OCI-LY7 (cell line): ENCODE measurements at regions not wholly inside any gene's neighbourhood (a gene's known extent, or its start where the extent isn't known, plus 50 kb on each side); places are given as distances from the start of the nearest gene placed in this dataset.

Experiments
- BruUV-seq: library from RNA; stranded (reverse); fragments of 400-500 nt; replicated peaks from 2 replicates; lab custom pipeline; 2021; lab: Mats Ljungman, UMichigan
- CTCF ChIA-PET: fragments of 300-600 bp; sonication (Branson Sonifier 250); formaldehyde crosslinking; loops from one replicate; lab custom pipeline; 2022; ENCODE audit warnings: antibody characterized with exemption; ENCODE audit not compliant: unreplicated experiment; lab: Charles Lee
- POLR2A ChIA-PET: fragments of 300-600 bp; sonication (Branson Sonifier 250); formaldehyde crosslinking; loops from one replicate; lab custom pipeline; 2022; ENCODE audit warnings: antibody characterized with exemption; lab: Charles Lee
- DNase-seq: peaks from one replicate; pipeline ENCODE4 v3.0.0-alpha.2; 2015; ENCODE audit warnings: low spot score
- H2AFZ ChIP-seq: fragments of 200-600 bp; sonication (generic), shearing (Covaris generic); 2 replicates; pipeline ENCODE4 v1.6.1; 2014; ENCODE audit warnings: mild to moderate bottlenecking, antibody characterized with exemption, low read length, moderate library complexity
- H3K27ac ChIP-seq: fragments of 200-600 bp; sonication (generic); 2 replicates; pipeline ENCODE4 v1.5.1; 2014; ENCODE audit warnings: mixed run types, low read depth, mild to moderate bottlenecking, moderate library complexity, low read length, inconsistent platforms; ENCODE audit not compliant: poor library complexity, severe bottlenecking
- H3K36me3 ChIP-seq: fragments of 200-600 bp; sonication (generic); 2 replicates; pipeline ENCODE4 v1.6.1; 2014; ENCODE audit warnings: mild to moderate bottlenecking, antibody characterized with exemption, low read length, moderate library complexity, mixed read lengths; ENCODE audit not compliant: insufficient read depth
- H3K4me1 ChIP-seq: fragments of 200-600 bp; sonication (generic); 2 replicates; pipeline ENCODE4 v1.5.1; 2014; ENCODE audit warnings: mild to moderate bottlenecking, low read length; ENCODE audit not compliant: insufficient read depth, poor library complexity, severe bottlenecking
- H3K4me2 ChIP-seq: fragments of 200-600 bp; sonication (generic); 2 replicates; pipeline ENCODE4 v1.6.1; 2014; ENCODE audit warnings: mild to moderate bottlenecking, low read length
- H3K4me3 ChIP-seq: fragments of 200-600 bp; sonication (generic); 2 replicates; pipeline ENCODE4 v1.5.1; 2014; ENCODE audit warnings: mild to moderate bottlenecking, low read depth, low read length; ENCODE audit not compliant: poor library complexity, severe bottlenecking
- H3K79me2 ChIP-seq: fragments of 200-600 bp; sonication (generic); 2 replicates; pipeline ENCODE4 v1.6.1; 2016; ENCODE audit warnings: low read depth, mild to moderate bottlenecking, low read length, moderate library complexity, mixed read lengths; ENCODE audit not compliant: insufficient read depth
- H3K9me2 ChIP-seq: fragments of 200-600 bp; sonication (generic); 2 replicates; pipeline ENCODE4 v1.6.1; 2016; ENCODE audit warnings: mild to moderate bottlenecking, low read length, mixed read lengths; ENCODE audit not compliant: insufficient read depth
- H3K9me3 ChIP-seq: fragments of 200-600 bp; sonication (generic); 2 replicates; pipeline ENCODE4 v1.6.1; 2014; ENCODE audit warnings: mild to moderate bottlenecking, mixed run types, low read length, mixed read lengths
- H4K20me1 ChIP-seq: fragments of 200-600 bp; sonication (generic); 2 replicates; pipeline ENCODE4 v1.6.1; 2014; ENCODE audit warnings: mild to moderate bottlenecking, antibody characterized with exemption, low read length, moderate library complexity, mixed read lengths; ENCODE audit not compliant: insufficient read depth
- EZH2phosphoT487 ChIP-seq: fragments of 200-600 bp; sonication (generic); IDR thresholded peaks from 2 replicates; pipeline ENCODE4 v1.6.1; 2018; ENCODE audit warnings: low read depth, borderline replicate concordance, mild to moderate bottlenecking, mixed run types, antibody characterized with exemption, low read length, moderate library complexity, mixed read lengths
- intact Hi-C: fragments of 100-400 bp; cut with micrococcal nuclease; formaldehyde crosslinking; loops from one replicate; pipeline ENCODE4 v1.10.0; 2022; ENCODE audit not compliant: unreplicated experiment
- TF ChIP-seq, protein P1 (sequence below): fragments of 200-600 bp; sonication (generic); conservative IDR thresholded peaks from 2 replicates; pipeline ENCODE4 v1.5.1; 2014; ENCODE audit warnings: mild to moderate bottlenecking, antibody characterized with exemption, low read length, moderate library complexity, mixed read lengths

DNA sequence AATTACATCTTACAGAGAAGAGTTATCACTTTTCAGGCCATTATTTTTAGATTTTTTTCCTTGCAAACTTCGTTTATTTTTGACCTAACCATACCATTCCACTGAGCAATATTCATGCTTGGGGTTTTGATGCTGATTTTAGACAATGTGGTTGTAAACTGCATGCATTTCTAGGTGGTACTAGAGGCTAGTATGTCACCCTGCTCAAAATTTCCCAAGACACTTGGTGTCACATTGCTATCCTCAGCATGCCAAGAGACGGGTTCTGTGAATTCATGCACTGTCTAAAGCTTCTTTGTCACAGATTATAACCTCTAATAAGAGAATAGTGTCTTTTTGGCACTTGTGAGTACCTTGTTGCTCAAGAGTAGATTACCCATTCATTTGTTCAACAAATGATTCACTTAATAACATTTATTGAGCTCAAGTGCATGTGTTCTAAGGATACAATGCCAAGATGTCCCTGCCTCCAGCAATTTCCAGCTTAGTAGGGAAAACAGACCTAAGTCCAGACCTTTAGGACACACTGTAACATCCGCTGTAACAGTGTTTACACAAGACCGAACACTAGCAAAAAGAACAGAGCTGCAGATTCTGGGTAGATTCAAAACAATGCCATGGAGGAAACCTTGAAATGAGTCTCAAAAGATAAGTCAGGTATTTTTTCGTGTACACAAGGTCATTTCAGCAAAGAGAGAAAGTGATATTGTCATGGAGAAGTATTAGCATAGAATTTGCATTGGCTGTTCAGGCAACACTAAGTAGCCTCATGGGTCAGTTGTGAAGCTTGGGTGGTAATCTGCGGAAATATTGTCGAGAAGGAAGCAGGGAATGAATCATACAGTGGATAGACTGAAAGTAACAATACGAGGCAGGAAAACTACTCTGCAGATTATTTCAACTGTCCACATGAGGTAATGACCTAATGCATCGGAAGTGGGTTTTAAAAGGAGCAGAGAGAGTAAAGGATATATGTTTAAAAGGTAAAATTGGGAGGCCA lies 515.1 kb upstream of the ZFP42 start:
- no peak for TF ChIP-seq EZH2phosphoT487
- TF ChIP-seq, protein P1, sequence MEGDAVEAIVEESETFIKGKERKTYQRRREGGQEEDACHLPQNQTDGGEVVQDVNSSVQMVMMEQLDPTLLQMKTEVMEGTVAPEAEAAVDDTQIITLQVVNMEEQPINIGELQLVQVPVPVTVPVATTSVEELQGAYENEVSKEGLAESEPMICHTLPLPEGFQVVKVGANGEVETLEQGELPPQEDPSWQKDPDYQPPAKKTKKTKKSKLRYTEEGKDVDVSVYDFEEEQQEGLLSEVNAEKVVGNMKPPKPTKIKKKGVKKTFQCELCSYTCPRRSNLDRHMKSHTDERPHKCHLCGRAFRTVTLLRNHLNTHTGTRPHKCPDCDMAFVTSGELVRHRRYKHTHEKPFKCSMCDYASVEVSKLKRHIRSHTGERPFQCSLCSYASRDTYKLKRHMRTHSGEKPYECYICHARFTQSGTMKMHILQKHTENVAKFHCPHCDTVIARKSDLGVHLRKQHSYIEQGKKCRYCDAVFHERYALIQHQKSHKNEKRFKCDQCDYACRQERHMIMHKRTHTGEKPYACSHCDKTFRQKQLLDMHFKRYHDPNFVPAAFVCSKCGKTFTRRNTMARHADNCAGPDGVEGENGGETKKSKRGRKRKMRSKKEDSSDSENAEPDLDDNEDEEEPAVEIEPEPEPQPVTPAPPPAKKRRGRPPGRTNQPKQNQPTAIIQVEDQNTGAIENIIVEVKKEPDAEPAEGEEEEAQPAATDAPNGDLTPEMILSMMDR: no peak
- no peaks in the 10 kb centered on the region for H3K79me2 ChIP-seq
- no peaks in the 10 kb centered on the region for H3K9me2 ChIP-seq
- no peaks in the 10 kb centered on the region for H3K36me3 ChIP-seq
- H3K9me3 ChIP-seq: no peaks in the 10 kb centered on the region
- H3K4me1 ChIP-seq: no peaks in the 10 kb centered on the region
- no peak overlapping the region for H3K4me3 ChIP-seq
- intact Hi-C loops: no loop called here
- H3K4me2 ChIP-seq: no peak overlapping the region
- H2AFZ ChIP-seq: no peak overlapping the region
- no peak overlapping the region for H3K27ac ChIP-seq
- POLR2A ChIA-PET: interaction anchor here (1.1 kb wide), 1 partner anchor 11 kb away, joined by 5 read pairs; no protein-coding TSS in a partner anchor
- no peaks in the 10 kb centered on the region for H4K20me1 ChIP-seq
- CTCF ChIA-PET: no interaction called here
- BruUV-seq: no TSS peak
- no peak for DNase-seq

DNA sequence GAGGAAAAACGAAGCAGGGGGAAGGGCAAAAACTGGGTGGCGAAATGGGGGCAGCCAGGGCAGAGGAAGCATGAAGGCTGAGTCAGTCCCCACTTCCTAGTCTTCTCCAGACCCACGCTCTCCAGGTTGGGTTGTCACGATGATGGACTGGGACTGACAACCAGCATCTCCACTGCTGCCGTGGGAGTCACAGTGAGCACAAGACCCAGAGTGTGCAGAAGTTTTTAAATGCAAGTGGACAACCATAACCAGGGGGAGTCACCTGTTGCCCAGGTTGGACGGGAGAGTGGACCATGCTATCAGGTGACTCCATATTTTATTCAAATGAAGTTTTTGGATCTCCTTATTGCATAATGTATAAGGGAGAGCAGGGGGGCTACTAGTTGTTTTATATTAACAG lies 511.4 kb upstream of the ZFP42 start:
- no peak overlapping the region for H3K27ac ChIP-seq
- no peaks in the 10 kb centered on the region for H3K4me1 ChIP-seq
- no peaks in the 10 kb centered on the region for H3K9me3 ChIP-seq
- intact Hi-C loops: no loop called here
- H4K20me1 ChIP-seq: no peaks in the 10 kb centered on the region
- H3K9me2 ChIP-seq: no peaks in the 10 kb centered on the region
- H3K4me2 ChIP-seq: no peak overlapping the region
- no peaks in the 10 kb centered on the region for H3K36me3 ChIP-seq
- DNase-seq: no peak
- ChIA-PET POLR2A (interaction anchor here (0.7 kb wide), 1 partner anchor 73 kb away, joined by 3 read pairs; no protein-coding TSS in a partner anchor), CTCF (no interaction called here)
- no peaks in the 10 kb centered on the region for H3K79me2 ChIP-seq
- TF ChIP-seq, protein P1: no peak
- TF ChIP-seq EZH2phosphoT487: no peak
- no peak overlapping the region for H3K4me3 ChIP-seq
- H2AFZ ChIP-seq: no peak overlapping the region
- BruUV-seq: no TSS peak

DNA sequence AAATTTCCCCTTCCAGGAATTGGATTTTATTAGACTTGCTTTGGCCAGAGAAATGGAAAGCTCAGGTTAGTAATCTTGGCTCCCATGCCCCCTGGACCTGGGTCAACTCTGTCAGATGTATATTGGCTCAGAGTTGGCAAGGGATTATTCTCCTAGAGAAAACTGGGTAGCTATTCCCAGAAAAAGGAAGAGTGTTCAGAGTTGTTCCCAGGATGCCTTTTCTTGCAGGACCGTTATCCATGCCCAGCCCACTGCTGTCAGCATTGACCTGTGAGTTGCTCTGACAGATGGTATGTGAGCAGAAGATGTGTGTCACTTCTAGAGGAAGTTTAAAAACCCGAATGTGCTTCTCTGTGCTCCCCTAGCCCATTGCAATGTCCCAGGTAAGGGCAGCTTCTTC lies 509.9 kb upstream of the ZFP42 start:
- ChIA-PET POLR2A (interaction anchor here (0.6 kb wide), 1 partner anchor 48 kb away, joined by 3 read pairs; no protein-coding TSS in a partner anchor), CTCF (no interaction called here)
- Histone ChIP-seq H3K4me2 (no peak overlapping the region), H3K9me3 (no peaks in the 10 kb centered on the region), H2AFZ (no peak overlapping the region), H3K27ac (no peak overlapping the region), H3K9me2 (no peaks in the 10 kb centered on the region), H3K4me3 (no peak overlapping the region), H4K20me1 (no peaks in the 10 kb centered on the region), H3K36me3 (no peaks in the 10 kb centered on the region), H3K4me1 (no peaks in the 10 kb centered on the region), H3K79me2 (no peaks in the 10 kb centered on the region)
- intact Hi-C loops: no loop called here
- BruUV-seq: no TSS peak
- no peak for DNase-seq
- no peak for TF ChIP-seq EZH2phosphoT487
- TF ChIP-seq, protein P1: no peak
